ENCODE measurements at regions not wholly inside any gene's neighbourhood (a gene's known extent, or its start where the extent isn't known, plus 50 kb on each side); places are given as distances from the start of the nearest gene placed in this dataset.
"Not testable (repeated sequence)": the region's sequence is repeated elsewhere in the genome, so short reads cannot be mapped to it uniquely, and the experiment has no call there.

- Histone ChIP-seq H3K4me3 (ENCODE audit: low read depth in 1 of 2, low read length in 2 of 2) (no peak overlapping the region), H3K9me3 (ENCODE audit: control insufficient read depth in 1 of 2, low read length in 2 of 2) (peaks cover 0 to 7% of the 10 kb centered on the region in 2 donors), H3K36me3 (ENCODE audit: control insufficient read depth in 1 of 2, insufficient read depth in 2 of 2, low read length in 2 of 2) (no peaks in the 10 kb centered on the region), H3K27me3 (ENCODE audit: low read depth, low read length) (no peaks in the 10 kb centered on the region), H3K4me1 (ENCODE audit: control insufficient read depth in 1 of 2, insufficient read depth in 2 of 2, low read length in 2 of 2) (no peaks in the 10 kb centered on the region), H3K27ac (ENCODE audit: low read length) (no peak overlapping the region)
Measured at GRCh38 chr14:105907276-105907675, 380.9 kb downstream of the TMEM121 start.

- Histone ChIP-seq H3K9me3 (ENCODE audit: control insufficient read depth in 1 of 2, low read length in 2 of 2) (peaks cover 0 to 7% of the 10 kb centered on the region in 2 donors), H3K27me3 (ENCODE audit: low read depth, low read length) (no peaks in the 10 kb centered on the region), H3K4me1 (ENCODE audit: control insufficient read depth in 1 of 2, insufficient read depth in 2 of 2, low read length in 2 of 2) (no peaks in the 10 kb centered on the region), H3K4me3 (ENCODE audit: low read depth in 1 of 2, low read length in 2 of 2) (no peak overlapping the region), H3K27ac (ENCODE audit: low read length) (no peak overlapping the region), H3K36me3 (ENCODE audit: control insufficient read depth in 1 of 2, insufficient read depth in 2 of 2, low read length in 2 of 2) (no peaks in the 10 kb centered on the region)
Measured at GRCh38 chr14:105908006-105908405, 381.6 kb downstream of the TMEM121 start.

GRCh38 chr14:105908481-105908911, 382.1 kb downstream of the TMEM121 start:
- no peaks in the 10 kb centered on the region for H3K27me3 ChIP-seq (ENCODE audit: low read depth, low read length)
- H3K4me1 ChIP-seq (ENCODE audit: control insufficient read depth in 1 of 2, insufficient read depth in 2 of 2, low read length in 2 of 2) = no peaks in the 10 kb centered on the region
- no peak overlapping the region for H3K27ac ChIP-seq (ENCODE audit: low read length)
- no peak overlapping the region for H3K4me3 ChIP-seq (ENCODE audit: low read depth in 1 of 2, low read length in 2 of 2)
- no peaks in the 10 kb centered on the region for H3K36me3 ChIP-seq (ENCODE audit: control insufficient read depth in 1 of 2, insufficient read depth in 2 of 2, low read length in 2 of 2)
- H3K9me3 ChIP-seq (ENCODE audit: control insufficient read depth in 1 of 2, low read length in 2 of 2) = peaks cover 0 to 7% of the 10 kb centered on the region in 2 donors

GRCh38 chr14:105909046-105909827, 382.9 kb downstream of the TMEM121 start:
- no peak overlapping the region for H3K4me3 ChIP-seq (ENCODE audit: low read depth in 1 of 2, low read length in 2 of 2)
- no peak overlapping the region for H3K27ac ChIP-seq (ENCODE audit: low read length)
- no peaks in the 10 kb centered on the region for H3K4me1 ChIP-seq (ENCODE audit: control insufficient read depth in 1 of 2, insufficient read depth in 2 of 2, low read length in 2 of 2)
- H3K27me3 ChIP-seq (ENCODE audit: low read depth, low read length) = no peaks in the 10 kb centered on the region
- no peaks in the 10 kb centered on the region for H3K36me3 ChIP-seq (ENCODE audit: control insufficient read depth in 1 of 2, insufficient read depth in 2 of 2, low read length in 2 of 2)
- peaks cover 0 to 7% of the 10 kb centered on the region in 2 donors for H3K9me3 ChIP-seq (ENCODE audit: control insufficient read depth in 1 of 2, low read length in 2 of 2)

GRCh38 chr14:105909828-105910120, 383.4 kb downstream of the TMEM121 start:
- H3K27me3 ChIP-seq (ENCODE audit: low read depth, low read length); H3K27ac ChIP-seq (ENCODE audit: low read length); H3K4me1 ChIP-seq (ENCODE audit: control insufficient read depth in 1 of 2, insufficient read depth in 2 of 2, low read length in 2 of 2); H3K9me3 ChIP-seq (ENCODE audit: control insufficient read depth in 1 of 2, low read length in 2 of 2); H3K4me3 ChIP-seq (ENCODE audit: low read depth in 1 of 2, low read length in 2 of 2); H3K36me3 ChIP-seq (ENCODE audit: control insufficient read depth in 1 of 2, insufficient read depth in 2 of 2, low read length in 2 of 2): not testable (repeated sequence)

- H3K9me3 ChIP-seq (ENCODE audit: control insufficient read depth in 1 of 2, low read length in 2 of 2) = peaks cover 0 to 7% of the 10 kb centered on the region in 2 donors
Measured at GRCh38 chr14:105910426-105910825, 384.0 kb downstream of the TMEM121 start.

GRCh38 chr14:105911006-105911847, 384.8 kb downstream of the TMEM121 start:
- Histone ChIP-seq H3K4me3 (ENCODE audit: low read depth in 1 of 2, low read length in 2 of 2) (no peak overlapping the region), H3K4me1 (ENCODE audit: control insufficient read depth in 1 of 2, insufficient read depth in 2 of 2, low read length in 2 of 2) (no peaks in the 10 kb centered on the region), H3K36me3 (ENCODE audit: control insufficient read depth in 1 of 2, insufficient read depth in 2 of 2, low read length in 2 of 2) (no peaks in the 10 kb centered on the region), H3K9me3 (ENCODE audit: control insufficient read depth in 1 of 2, low read length in 2 of 2) (peaks cover 0 to 9% of the 10 kb centered on the region in 2 donors), H3K27me3 (ENCODE audit: low read depth, low read length) (no peaks in the 10 kb centered on the region), H3K27ac (ENCODE audit: low read length) (no peak overlapping the region)

More at GRCh38 chr14:105910426-105910825, 384.0 kb downstream of the TMEM121 start:
- no peak overlapping the region for H3K27ac ChIP-seq (ENCODE audit: low read length)
- no peaks in the 10 kb centered on the region for H3K27me3 ChIP-seq (ENCODE audit: low read depth, low read length)
- H3K4me1 ChIP-seq (ENCODE audit: control insufficient read depth in 1 of 2, insufficient read depth in 2 of 2, low read length in 2 of 2) = no peaks in the 10 kb centered on the region
- H3K36me3 ChIP-seq (ENCODE audit: control insufficient read depth in 1 of 2, insufficient read depth in 2 of 2, low read length in 2 of 2) = no peaks in the 10 kb centered on the region
- no peak overlapping the region for H3K4me3 ChIP-seq (ENCODE audit: low read depth in 1 of 2, low read length in 2 of 2)

- H3K9me3 ChIP-seq (ENCODE audit: control insufficient read depth in 1 of 2, low read length in 2 of 2); H3K27ac ChIP-seq (ENCODE audit: low read length); H3K36me3 ChIP-seq (ENCODE audit: control insufficient read depth in 1 of 2, insufficient read depth in 2 of 2, low read length in 2 of 2); H3K4me3 ChIP-seq (ENCODE audit: low read depth in 1 of 2, low read length in 2 of 2); H3K4me1 ChIP-seq (ENCODE audit: control insufficient read depth in 1 of 2, insufficient read depth in 2 of 2, low read length in 2 of 2); H3K27me3 ChIP-seq (ENCODE audit: low read depth, low read length): not testable (repeated sequence)
Measured at GRCh38 chr14:105911848-105912292, 385.5 kb downstream of the TMEM121 start.

- Histone ChIP-seq H3K4me3 (ENCODE audit: low read depth in 1 of 2, low read length in 2 of 2) (no peak overlapping the region), H3K9me3 (ENCODE audit: control insufficient read depth in 1 of 2, low read length in 2 of 2) (peaks cover 0 to 4% of the 10 kb centered on the region in 2 donors), H3K27me3 (ENCODE audit: low read depth, low read length) (no peaks in the 10 kb centered on the region)
Measured at GRCh38 chr14:105912641-105913180, 386.3 kb downstream of the TMEM121 start.

GRCh38 chr14:105913221-105913620, 386.8 kb downstream of the TMEM121 start:
- H3K4me1 ChIP-seq (ENCODE audit: control insufficient read depth in 1 of 2, insufficient read depth in 2 of 2, low read length in 2 of 2) = no peaks in the 10 kb centered on the region
- no peaks in the 10 kb centered on the region for H3K27me3 ChIP-seq (ENCODE audit: low read depth, low read length)
- H3K36me3 ChIP-seq (ENCODE audit: control insufficient read depth in 1 of 2, insufficient read depth in 2 of 2, low read length in 2 of 2) = no peaks in the 10 kb centered on the region
- H3K27ac ChIP-seq (ENCODE audit: low read length) = no peak overlapping the region
- no peak overlapping the region for H3K4me3 ChIP-seq (ENCODE audit: low read depth in 1 of 2, low read length in 2 of 2)
- H3K9me3 ChIP-seq (ENCODE audit: control insufficient read depth in 1 of 2, low read length in 2 of 2) = peaks cover 0 to 4% of the 10 kb centered on the region in 2 donors

More at GRCh38 chr14:105912641-105913180, 386.3 kb downstream of the TMEM121 start:
- H3K4me1 ChIP-seq (ENCODE audit: control insufficient read depth in 1 of 2, insufficient read depth in 2 of 2, low read length in 2 of 2) = no peaks in the 10 kb centered on the region
- H3K27ac ChIP-seq (ENCODE audit: low read length) = no peak overlapping the region
- H3K36me3 ChIP-seq (ENCODE audit: control insufficient read depth in 1 of 2, insufficient read depth in 2 of 2, low read length in 2 of 2) = no peaks in the 10 kb centered on the region

- Histone ChIP-seq H3K4me3 (ENCODE audit: low read depth in 1 of 2, low read length in 2 of 2) (no peak overlapping the region), H3K27ac (ENCODE audit: low read length) (no peak overlapping the region), H3K4me1 (ENCODE audit: control insufficient read depth in 1 of 2, insufficient read depth in 2 of 2, low read length in 2 of 2) (no peaks in the 10 kb centered on the region), H3K27me3 (ENCODE audit: low read depth, low read length) (no peaks in the 10 kb centered on the region), H3K9me3 (ENCODE audit: control insufficient read depth in 1 of 2, low read length in 2 of 2) (peaks cover 0 to 4% of the 10 kb centered on the region in 2 donors), H3K36me3 (ENCODE audit: control insufficient read depth in 1 of 2, insufficient read depth in 2 of 2, low read length in 2 of 2) (no peaks in the 10 kb centered on the region)
Measured at GRCh38 chr14:105913861-105914260, 387.5 kb downstream of the TMEM121 start.

Data from muscle layer of duodenum (tissue), 2 donors.